Activated T-cell treated with anti-CD3 and anti-CD28 coated beads, Interleukin-2, amount 50 U/mL, for 24 hours (primary cell): ENCODE measurements at regions not wholly inside any gene's neighbourhood (a gene's known extent, or its start where the extent isn't known, plus 50 kb on each side); places are given as distances from the start of the nearest gene placed in this dataset.

Source experiments
- DNase-seq: peaks from one replicate; pipeline ENCODE4 v3.0.0-alpha.2; 2020
- H3K27ac Mint-ChIP-seq: 2 replicates; pipeline ENCODE4 v1.8.0; 2020; ENCODE audit warnings: mild to moderate bottlenecking, mixed read lengths
- H3K27me3 Mint-ChIP-seq: 2 replicates; pipeline ENCODE4 v1.8.0; 2020; ENCODE audit warnings: mixed read lengths
- H3K36me3 Mint-ChIP-seq: 2 replicates; pipeline ENCODE4 v1.8.0; 2020; ENCODE audit warnings: low read depth, mixed read lengths
- H3K4me1 Mint-ChIP-seq: 2 replicates; pipeline ENCODE4 v1.8.0; 2020; ENCODE audit warnings: low read depth, mixed read lengths
- H3K4me3 Mint-ChIP-seq: 2 replicates; pipeline ENCODE4 v1.8.0; 2020; ENCODE audit warnings: mild to moderate bottlenecking, moderate library complexity, mixed read lengths
- H3K9me3 Mint-ChIP-seq: 2 replicates; pipeline ENCODE4 v1.8.0; 2020; ENCODE audit warnings: mixed read lengths

- Mint-ChIP-seq H3K27ac (no peak overlapping the region), H3K4me3 (no peak overlapping the region), H3K36me3 (no peaks in the 10 kb centered on the region), H3K4me1 (no peaks in the 10 kb centered on the region), H3K27me3 (no peaks in the 10 kb centered on the region), H3K9me3 (no peaks in the 10 kb centered on the region)
- DNase-seq = no peak
Observed at GRCh38 chr1:170316270-170316669, 170.5 kb downstream of the NTMT2 start.

DNA sequence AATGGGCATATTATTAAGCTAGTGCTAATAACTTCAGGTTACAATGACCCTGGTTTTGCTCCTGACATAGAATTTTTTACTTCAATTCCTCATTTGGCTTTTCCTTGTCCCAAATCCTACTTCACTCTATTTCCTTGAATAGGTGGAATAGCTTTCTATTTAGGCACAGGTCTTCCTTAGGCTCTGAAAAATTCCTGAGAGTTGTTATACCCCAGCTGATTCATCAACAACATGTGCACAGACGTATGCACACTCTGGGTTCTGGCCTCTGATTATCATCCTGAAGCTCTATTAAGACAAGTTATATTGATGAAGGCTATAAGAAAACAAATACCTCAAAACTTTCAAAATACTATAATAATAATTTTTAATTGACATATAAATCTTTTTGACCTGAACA, 172.4 kb downstream of the NTMT2 start:
- H3K4me3 Mint-ChIP-seq = no peak overlapping the region
- H3K36me3 Mint-ChIP-seq = no peaks in the 10 kb centered on the region

GRCh38 chr1:170318736-170319135, 173.0 kb downstream of the NTMT2 start:
- Mint-ChIP-seq H3K27me3 (peaks cover under 1% of the 10 kb centered on the region), H3K27ac (no peak overlapping the region), H3K4me1 (no peaks in the 10 kb centered on the region), H3K4me3 (no peak overlapping the region), H3K9me3 (no peaks in the 10 kb centered on the region), H3K36me3 (no peaks in the 10 kb centered on the region)
- DNase-seq = no peak

More for the DNA sequence above, 172.4 kb downstream of the NTMT2 start:
- DNase-seq = no peak
- H3K4me1 Mint-ChIP-seq = no peaks in the 10 kb centered on the region
- no peaks in the 10 kb centered on the region for H3K27me3 Mint-ChIP-seq
- no peaks in the 10 kb centered on the region for H3K9me3 Mint-ChIP-seq
- no peak overlapping the region for H3K27ac Mint-ChIP-seq

GRCh38 chr1:170321113-170321512, 175.4 kb downstream of the NTMT2 start:
- no peaks in the 10 kb centered on the region for H3K9me3 Mint-ChIP-seq
- no peak overlapping the region for H3K4me3 Mint-ChIP-seq
- peaks cover 4% of the 10 kb centered on the region for H3K27me3 Mint-ChIP-seq
- H3K4me1 Mint-ChIP-seq = no peaks in the 10 kb centered on the region
- no peak overlapping the region for H3K27ac Mint-ChIP-seq
- no peak for DNase-seq
- no peaks in the 10 kb centered on the region for H3K36me3 Mint-ChIP-seq

- Mint-ChIP-seq H3K4me1 (no peaks in the 10 kb centered on the region), H3K4me3 (no peak overlapping the region), H3K9me3 (no peaks in the 10 kb centered on the region), H3K27me3 (peaks cover 8% of the 10 kb centered on the region), H3K36me3 (no peaks in the 10 kb centered on the region), H3K27ac (no peak overlapping the region)
- DNase-seq = no peak
Observed at GRCh38 chr1:170326186-170326585, 180.4 kb downstream of the NTMT2 start.

- Mint-ChIP-seq H3K36me3 (no peaks in the 10 kb centered on the region), H3K4me1 (no peaks in the 10 kb centered on the region), H3K27me3 (peaks cover 2% of the 10 kb centered on the region), H3K4me3 (no peak overlapping the region), H3K9me3 (no peaks in the 10 kb centered on the region), H3K27ac (no peak overlapping the region)
- no peak for DNase-seq
Observed at GRCh38 chr1:170332801-170333200, 187.0 kb downstream of the NTMT2 start.

DNA sequence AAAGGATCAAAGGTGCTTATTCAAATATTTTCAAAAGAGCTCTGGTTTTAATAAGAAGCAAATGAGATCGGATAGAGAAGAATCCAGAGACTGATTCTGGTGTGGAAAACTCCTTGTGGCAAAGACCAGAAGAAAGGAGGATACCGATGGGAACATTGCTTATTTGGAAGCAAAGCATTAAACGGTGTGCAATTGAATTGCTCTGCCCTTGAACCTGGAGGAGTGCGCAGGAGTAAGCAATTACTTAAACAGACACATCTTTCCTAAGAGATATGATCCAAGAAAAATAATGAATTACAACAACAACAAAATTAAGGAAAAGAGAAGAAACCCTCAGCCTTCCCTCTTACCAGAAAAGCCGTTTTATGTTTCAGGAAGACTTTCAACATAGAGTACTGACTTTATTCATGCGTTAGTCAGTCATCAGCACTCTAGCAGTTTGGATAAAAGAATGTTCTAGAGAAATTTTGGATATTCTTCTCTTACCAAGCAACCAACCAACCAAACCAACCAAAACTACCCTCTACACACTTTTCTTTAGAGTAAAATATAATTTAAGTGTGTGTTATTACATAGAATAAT, 191.7 kb downstream of the NTMT2 start:
- Mint-ChIP-seq H3K9me3 (no peaks in the 10 kb centered on the region), H3K4me1 (no peaks in the 10 kb centered on the region), H3K27me3 (peaks cover 8% of the 10 kb centered on the region), H3K4me3 (no peak overlapping the region), H3K27ac (no peak overlapping the region), H3K36me3 (no peaks in the 10 kb centered on the region)
- no peak for DNase-seq

DNA sequence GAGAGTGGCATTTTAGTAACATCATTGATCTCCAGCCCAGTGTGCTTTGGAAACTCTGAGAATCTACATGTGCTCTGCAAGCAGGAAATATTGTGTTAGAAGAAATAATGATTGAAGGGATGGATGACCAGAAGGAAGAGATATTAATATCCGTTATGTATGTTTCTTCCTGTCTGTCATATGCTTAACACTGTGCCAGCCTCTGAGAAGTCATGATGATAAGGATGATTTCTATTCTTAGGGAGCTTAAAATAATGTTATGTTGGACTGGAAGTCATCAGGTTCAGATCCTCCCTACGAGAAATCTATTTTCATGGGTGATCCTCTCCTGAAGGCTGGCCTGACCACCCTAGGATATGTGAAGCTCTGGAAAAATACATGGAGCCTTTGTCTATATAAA, 192.4 kb upstream of the GORAB start:
- Mint-ChIP-seq H3K9me3 (no peaks in the 10 kb centered on the region), H3K27ac (no peak overlapping the region), H3K27me3 (peaks cover 13% of the 10 kb centered on the region), H3K4me3 (no peak overlapping the region), H3K4me1 (no peaks in the 10 kb centered on the region), H3K36me3 (no peaks in the 10 kb centered on the region)
- no peak for DNase-seq

DNA sequence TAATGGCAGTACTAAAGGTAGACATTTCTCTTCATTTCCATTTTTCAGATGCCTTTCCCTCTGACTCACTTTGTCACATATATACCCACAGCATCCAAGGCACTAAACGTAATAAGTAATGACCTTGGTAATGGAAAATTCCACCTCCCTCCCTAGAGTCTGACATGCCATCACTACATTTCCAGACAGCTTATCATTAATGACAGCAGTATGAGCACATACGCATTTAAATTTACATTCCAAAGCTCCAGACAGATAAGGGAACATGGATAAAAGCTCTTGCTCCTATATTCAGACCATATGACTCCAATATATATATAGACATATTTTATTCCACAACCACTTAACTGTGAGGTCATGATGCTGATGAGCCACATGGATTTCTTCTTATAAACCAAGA, 191.7 kb upstream of the GORAB start:
- Mint-ChIP-seq H3K4me1 (no peaks in the 10 kb centered on the region), H3K4me3 (no peak overlapping the region), H3K27ac (no peak overlapping the region), H3K9me3 (no peaks in the 10 kb centered on the region), H3K27me3 (peaks cover 17% of the 10 kb centered on the region), H3K36me3 (no peaks in the 10 kb centered on the region)
- no peak for DNase-seq

DNA sequence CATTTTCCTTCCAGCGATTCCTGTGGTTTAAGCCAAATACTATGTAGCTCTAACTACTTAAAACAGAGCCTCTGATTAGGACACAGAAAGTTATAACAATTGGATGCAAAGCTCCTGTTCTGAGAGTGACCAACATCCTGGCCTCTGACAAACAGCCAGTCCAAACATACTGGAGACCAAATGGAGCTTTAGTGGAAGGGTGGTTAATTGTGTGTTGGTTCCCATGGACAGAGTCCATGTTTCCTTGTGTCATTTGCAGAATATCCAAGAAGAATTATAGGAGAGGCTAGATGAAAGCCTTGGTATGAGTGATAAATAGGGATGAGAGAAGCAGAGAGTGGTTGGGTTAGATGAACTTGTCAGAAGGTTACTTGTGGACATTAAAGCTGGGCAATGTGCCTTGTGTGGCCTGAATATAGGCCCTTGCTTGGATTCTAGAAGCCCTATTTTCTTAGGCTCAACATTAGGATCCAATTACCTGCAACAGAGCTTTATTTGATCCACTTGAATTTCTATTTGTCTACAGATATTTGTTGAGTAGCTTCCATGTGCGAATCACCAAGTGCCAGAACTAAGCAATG, 180.5 kb upstream of the GORAB start:
- Mint-ChIP-seq H3K27ac (no peak overlapping the region), H3K4me1 (no peaks in the 10 kb centered on the region), H3K4me3 (no peak overlapping the region), H3K36me3 (no peaks in the 10 kb centered on the region), H3K9me3 (no peaks in the 10 kb centered on the region), H3K27me3 (no peaks in the 10 kb centered on the region)
- no peak for DNase-seq

- H3K9me3 Mint-ChIP-seq = peaks cover 2% of the 10 kb centered on the region
- H3K4me1 Mint-ChIP-seq = no peaks in the 10 kb centered on the region
- no peaks in the 10 kb centered on the region for H3K36me3 Mint-ChIP-seq
- DNase-seq = no peak
- no peak overlapping the region for H3K4me3 Mint-ChIP-seq
- H3K27me3 Mint-ChIP-seq = no peaks in the 10 kb centered on the region
- no peak overlapping the region for H3K27ac Mint-ChIP-seq
Observed at GRCh38 chr1:170354246-170354645, 177.7 kb upstream of the GORAB start.

DNA sequence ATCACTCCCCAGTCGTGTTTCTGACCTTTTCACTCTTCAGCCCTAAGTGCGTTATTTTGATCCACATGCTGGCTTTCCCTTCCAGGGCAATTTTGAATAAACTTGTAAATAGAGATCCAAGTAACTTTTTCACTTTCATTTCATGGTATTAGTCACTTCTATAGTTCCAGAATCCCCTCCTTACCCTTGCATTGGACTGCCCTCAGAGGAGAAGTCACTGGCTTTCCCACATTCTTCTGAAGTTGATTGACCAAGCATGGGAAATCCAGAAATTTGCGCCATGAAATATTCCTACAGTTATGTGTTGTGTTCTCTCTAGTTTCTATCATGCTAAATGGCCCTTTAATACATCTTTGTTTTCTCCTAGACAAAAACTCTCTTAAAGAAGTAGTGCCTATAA, 177.3 kb upstream of the GORAB start:
- Mint-ChIP-seq H3K4me1 (no peaks in the 10 kb centered on the region), H3K4me3 (no peak overlapping the region), H3K36me3 (no peaks in the 10 kb centered on the region), H3K27ac (no peak overlapping the region), H3K27me3 (no peaks in the 10 kb centered on the region), H3K9me3 (peaks cover 5% of the 10 kb centered on the region)
- no peak for DNase-seq

- H3K27ac Mint-ChIP-seq = no peak overlapping the region
- H3K9me3 Mint-ChIP-seq = peaks cover 5% of the 10 kb centered on the region
- H3K4me3 Mint-ChIP-seq = no peak overlapping the region
- no peaks in the 10 kb centered on the region for H3K4me1 Mint-ChIP-seq
- DNase-seq = no peak
- H3K36me3 Mint-ChIP-seq = no peaks in the 10 kb centered on the region
- H3K27me3 Mint-ChIP-seq = no peaks in the 10 kb centered on the region
Observed at GRCh38 chr1:170355267-170355801, 176.6 kb upstream of the GORAB start.

GRCh38 chr1:170356585-170356984, 175.4 kb upstream of the GORAB start:
- Mint-ChIP-seq H3K4me3 (no peak overlapping the region), H3K27me3 (no peaks in the 10 kb centered on the region), H3K4me1 (no peaks in the 10 kb centered on the region), H3K27ac (no peak overlapping the region), H3K9me3 (peaks cover 5% of the 10 kb centered on the region), H3K36me3 (no peaks in the 10 kb centered on the region)
- no peak for DNase-seq

- Mint-ChIP-seq H3K4me1 (no peaks in the 10 kb centered on the region), H3K36me3 (no peaks in the 10 kb centered on the region), H3K27ac (no peak overlapping the region), H3K27me3 (no peaks in the 10 kb centered on the region), H3K4me3 (no peak overlapping the region), H3K9me3 (peaks cover 7% of the 10 kb centered on the region)
- no peak for DNase-seq
Observed at GRCh38 chr1:170357750-170358149, 174.2 kb upstream of the GORAB start.
